ENCODE measurements at regions not wholly inside any gene's neighbourhood (a gene's known extent, or its start where the extent isn't known, plus 50 kb on each side); places are given as distances from the start of the nearest gene placed in this dataset.

- Histone ChIP-seq H3K36me3 (ENCODE audit: control insufficient read depth in 2 of 2, insufficient read depth in 2 of 2, low read length in 1 of 2) (no peaks in the 10 kb centered on the region), H3K4me3 (no peak overlapping the region), H3K9me3 (replicated peaks; ENCODE audit: control insufficient read depth, insufficient read depth, low read length) (no peaks in the 10 kb centered on the region), H3K79me2 (ENCODE audit: control insufficient read depth, insufficient read depth, low read length) (no peaks in the 10 kb centered on the region), H3K4me1 (ENCODE audit: control insufficient read depth, insufficient read depth, low read length) (no peaks in the 10 kb centered on the region), H3K4me2 (ENCODE audit: control insufficient read depth, insufficient read depth) (no peak overlapping the region), H3K27ac (ENCODE audit: control insufficient read depth, insufficient read depth) (no peak overlapping the region), H2AFZ (ENCODE audit: control insufficient read depth, low read depth, low read length) (no peak overlapping the region), H3K27me3 (replicated peaks in 1 of 2; ENCODE audit: control insufficient read depth in 2 of 2, insufficient read depth in 2 of 2, low read length in 1 of 2) (no peaks in the 10 kb centered on the region), H4K20me1 (ENCODE audit: control insufficient read depth, insufficient read depth) (no peaks in the 10 kb centered on the region), H3K9ac (ENCODE audit: control insufficient read depth, insufficient read depth, low read length) (no peak overlapping the region)
- no peak for FAIRE-seq
- 4% methylated on average over 3 of the region's 3 CpGs for WGBS (ENCODE audit: insufficient coverage, insufficient replicate concordance, low lambda C conversion rate, missing lambda C conversion rate)
- no peak for ATAC-seq
- RAD21 ChIA-PET (ENCODE audit: unreplicated experiment): no interaction called here
- BruUV-seq (replicated peaks): no TSS peak
- TF ChIP-seq GATAD2B (conservative IDR thresholded peaks at IDR 0.05; ENCODE audit: low read depth): no peak
- TF ChIP-seq CBX5 (IDR thresholded peaks at IDR 0.05; ENCODE audit: low read depth): no peak
- TF ChIP-seq PKNOX1 (IDR thresholded peaks at IDR 0.05): no peak
- no peak for TF ChIP-seq IKZF2 (IDR thresholded peaks at IDR 0.05)
- no peak for TF ChIP-seq YY1 (IDR thresholded peaks at IDR 0.05; ENCODE audit: low read depth, low read length)
- no peak for TF ChIP-seq SRF (IDR thresholded peaks at IDR 0.05; ENCODE audit: low read depth in 2 of 2, low read length in 2 of 2)
- no peak for TF ChIP-seq POLR2A (IDR thresholded peaks at IDR 0.05; ENCODE audit: low read depth, low read length)
- TF ChIP-seq RBBP5 (conservative IDR thresholded peaks at IDR 0.05): no peak
- TF ChIP-seq MYC (IDR thresholded peaks at IDR 0.05; ENCODE audit: insufficient read depth, insufficient read length, insufficient replicate concordance, low read length, severe bottlenecking): no peak
- SMC1A ChIA-PET (ENCODE audit: uncharacterized antibody, unreplicated experiment): no interaction called here
- POLR2A ChIA-PET: no interaction called here
- in situ Hi-C loops (cut with MboI) (no loop called here), intact Hi-C loops (cut with micrococcal nuclease; ENCODE audit: unreplicated experiment) (no loop called here)
- no peak for DNase-seq (ENCODE audit: low read depth, low spot score)
- CTCF ChIA-PET: no interaction called here
These were observed 613.8 kb upstream of the TENM4 start for GRCh38 chr11:80054582-80055165.
